ENCODE measurements at regions not wholly inside any gene's neighbourhood (a gene's known extent, or its start where the extent isn't known, plus 50 kb on each side); places are given as distances from the start of the nearest gene placed in this dataset.

DNA sequence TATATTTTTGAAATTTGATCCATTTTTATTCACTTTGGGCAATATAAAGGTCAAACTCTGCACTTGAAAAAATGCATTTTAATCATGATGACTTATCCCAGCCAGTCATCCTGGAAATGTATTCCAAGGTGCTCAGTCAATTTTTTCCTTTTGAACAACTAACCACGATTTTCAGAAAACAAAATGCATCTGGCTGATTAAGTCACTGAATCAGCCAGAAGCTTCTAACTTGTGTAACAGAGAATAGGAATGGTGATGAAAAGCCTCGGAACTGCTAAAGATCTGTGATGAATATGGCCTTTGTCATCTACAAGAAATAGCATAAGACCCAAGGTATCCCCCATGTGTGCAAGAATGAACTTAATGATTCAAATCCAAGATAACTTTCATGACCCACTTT, 572.7 kb downstream of the EPHA4 start:
- Histone ChIP-seq H3K4me1 (ENCODE audit: control insufficient read depth, insufficient read depth, low read length, unreplicated experiment) (no peaks in the 10 kb centered on the region), H3K4me3 (ENCODE audit: low read depth, low read length) (no peak overlapping the region), H2AFZ (ENCODE audit: low read length, unreplicated experiment) (no peak overlapping the region), H3K36me3 (ENCODE audit: insufficient read depth, low read length) (no peaks in the 10 kb centered on the region), H3K27ac (ENCODE audit: low read depth, low read length) (no peak overlapping the region), H3K27me3 (ENCODE audit: insufficient read depth, low read length) (no peaks in the 10 kb centered on the region), H3K79me2 (ENCODE audit: control insufficient read depth, insufficient read depth, low read length, unreplicated experiment) (no peaks in the 10 kb centered on the region)

DNA sequence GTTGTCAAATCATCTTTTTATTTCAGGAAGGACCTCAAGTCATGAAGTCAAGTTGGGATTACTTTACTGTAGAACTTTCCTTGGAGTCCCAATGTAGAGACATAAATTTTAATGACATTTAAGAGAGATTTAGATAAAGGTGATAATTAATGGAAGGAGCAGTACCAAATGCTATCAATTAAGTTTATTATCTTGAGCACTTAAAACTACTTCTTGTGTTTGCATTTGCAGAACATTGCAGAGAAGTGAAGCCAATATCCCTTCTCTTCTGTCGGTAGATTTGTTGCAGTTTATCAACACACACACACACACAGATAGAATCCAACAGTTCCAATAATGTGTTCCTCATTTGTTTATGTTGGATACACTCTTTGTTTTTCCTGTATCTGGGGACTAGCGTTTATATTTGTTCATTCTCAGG, 570.7 kb downstream of the EPHA4 start:
- H2AFZ ChIP-seq (ENCODE audit: low read length, unreplicated experiment), result no peak overlapping the region
- no peaks in the 10 kb centered on the region for H3K79me2 ChIP-seq (ENCODE audit: control insufficient read depth, insufficient read depth, low read length, unreplicated experiment)
- H3K4me3 ChIP-seq (ENCODE audit: low read depth, low read length), result no peak overlapping the region
- no peaks in the 10 kb centered on the region for H3K27me3 ChIP-seq (ENCODE audit: insufficient read depth, low read length)
- H3K4me1 ChIP-seq (ENCODE audit: control insufficient read depth, insufficient read depth, low read length, unreplicated experiment), result no peaks in the 10 kb centered on the region
- no peak overlapping the region for H3K27ac ChIP-seq (ENCODE audit: low read depth, low read length)
- H3K36me3 ChIP-seq (ENCODE audit: insufficient read depth, low read length), result no peaks in the 10 kb centered on the region

DNA sequence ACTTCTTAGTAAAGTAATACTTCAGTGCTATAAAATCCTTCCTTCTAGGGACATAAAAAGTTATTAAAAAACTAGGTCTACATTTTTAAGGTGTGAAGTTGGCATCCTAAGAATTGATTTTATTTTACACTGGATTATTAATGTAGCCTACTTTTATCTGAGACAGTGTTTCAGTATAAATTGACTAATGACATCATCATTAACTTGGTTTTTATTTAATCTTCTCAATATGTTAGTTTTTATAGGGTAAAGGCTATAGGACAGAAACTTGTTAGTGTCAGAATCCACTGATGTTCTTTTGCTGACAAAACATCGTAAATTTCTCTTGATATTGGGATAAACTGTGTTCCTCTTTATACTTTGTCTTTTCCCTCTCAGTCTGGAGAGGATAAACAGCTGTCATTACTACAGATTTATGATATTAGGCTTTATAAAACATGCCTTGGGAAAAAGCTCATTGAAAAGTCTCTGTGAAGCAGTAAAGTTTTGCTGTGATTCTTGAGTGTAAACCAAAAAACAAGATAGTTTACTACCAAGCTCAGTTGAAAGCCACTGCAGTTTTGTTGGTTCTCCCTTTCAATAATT, 569.9 kb downstream of the EPHA4 start:
- Histone ChIP-seq H3K27ac (ENCODE audit: low read depth, low read length) (no peak overlapping the region), H3K79me2 (ENCODE audit: control insufficient read depth, insufficient read depth, low read length, unreplicated experiment) (no peaks in the 10 kb centered on the region), H3K4me3 (ENCODE audit: low read depth, low read length) (no peak overlapping the region), H3K27me3 (ENCODE audit: insufficient read depth, low read length) (no peaks in the 10 kb centered on the region), H3K4me1 (ENCODE audit: control insufficient read depth, insufficient read depth, low read length, unreplicated experiment) (no peaks in the 10 kb centered on the region), H2AFZ (ENCODE audit: low read length, unreplicated experiment) (no peak overlapping the region), H3K36me3 (ENCODE audit: insufficient read depth, low read length) (no peaks in the 10 kb centered on the region)

DNA sequence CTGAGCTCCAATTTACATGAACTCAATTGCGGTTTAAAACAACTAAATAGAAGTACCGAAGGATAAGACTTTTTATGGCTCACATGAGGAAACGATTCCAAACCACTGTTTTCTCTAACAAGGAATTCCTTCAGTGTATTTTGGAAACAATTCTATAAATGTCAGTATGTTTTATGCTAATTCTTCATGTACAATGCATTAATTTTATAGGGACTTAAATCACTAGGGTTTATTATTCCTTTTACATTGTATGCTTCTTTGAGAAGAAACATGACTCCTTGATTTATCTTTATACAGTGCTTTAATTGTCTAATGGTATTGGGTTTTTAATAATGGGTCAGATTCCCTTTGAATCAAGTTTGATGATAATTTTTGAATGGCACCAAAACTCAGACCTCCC, 566.8 kb downstream of the EPHA4 start:
- no peak overlapping the region for H3K4me3 ChIP-seq (ENCODE audit: low read depth, low read length)
- no peak overlapping the region for H2AFZ ChIP-seq (ENCODE audit: low read length, unreplicated experiment)
- no peaks in the 10 kb centered on the region for H3K36me3 ChIP-seq (ENCODE audit: insufficient read depth, low read length)
- H3K79me2 ChIP-seq (ENCODE audit: control insufficient read depth, insufficient read depth, low read length, unreplicated experiment), result no peaks in the 10 kb centered on the region
- no peaks in the 10 kb centered on the region for H3K27me3 ChIP-seq (ENCODE audit: insufficient read depth, low read length)
- H3K4me1 ChIP-seq (ENCODE audit: control insufficient read depth, insufficient read depth, low read length, unreplicated experiment), result no peaks in the 10 kb centered on the region
- H3K27ac ChIP-seq (ENCODE audit: low read depth, low read length), result no peak overlapping the region

DNA sequence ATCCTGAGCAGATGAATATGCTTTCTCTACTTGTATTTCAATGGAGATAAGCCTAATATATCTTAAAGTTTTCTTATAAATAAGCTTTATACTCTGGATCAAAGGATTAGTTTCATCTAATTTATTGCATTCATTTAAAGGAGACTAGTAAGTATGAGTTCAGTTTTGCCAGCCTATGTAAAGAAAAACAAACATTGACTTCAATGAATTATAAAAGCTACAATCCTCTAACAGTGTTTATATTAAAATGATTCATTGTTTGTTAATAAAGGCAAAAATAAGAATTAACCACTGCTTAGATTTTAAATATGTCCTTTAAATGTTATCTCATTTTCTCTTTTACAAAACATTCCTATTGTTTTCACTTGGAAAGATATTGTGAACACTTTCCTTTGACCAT, 566.0 kb downstream of the EPHA4 start:
- Histone ChIP-seq H3K79me2 (ENCODE audit: control insufficient read depth, insufficient read depth, low read length, unreplicated experiment) (no peaks in the 10 kb centered on the region), H3K27ac (ENCODE audit: low read depth, low read length) (no peak overlapping the region), H3K4me1 (ENCODE audit: control insufficient read depth, insufficient read depth, low read length, unreplicated experiment) (no peaks in the 10 kb centered on the region)

DNA sequence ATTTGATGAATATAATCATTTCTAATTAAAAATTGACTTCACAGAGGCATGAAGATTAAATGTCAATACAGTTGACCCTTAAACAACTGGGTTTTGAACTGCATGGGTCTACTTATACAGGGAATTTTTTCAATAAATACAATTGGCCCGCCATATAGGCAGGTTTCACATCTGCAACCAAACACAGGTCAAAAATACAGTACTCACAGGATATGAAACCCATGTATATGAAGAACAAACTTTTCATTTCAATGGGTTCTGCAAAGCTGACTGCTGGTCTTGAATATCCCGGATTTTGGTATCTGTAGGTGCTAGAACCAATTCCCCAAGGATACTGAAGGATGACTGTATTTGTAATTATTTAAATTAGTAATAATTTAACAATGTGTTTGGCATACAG, 555.6 kb downstream of the EPHA4 start:
- no peaks in the 10 kb centered on the region for H3K27me3 ChIP-seq (ENCODE audit: insufficient read depth, low read length)
- no peak overlapping the region for H2AFZ ChIP-seq (ENCODE audit: low read length, unreplicated experiment)
- no peak overlapping the region for H3K27ac ChIP-seq (ENCODE audit: low read depth, low read length)
- H3K36me3 ChIP-seq (ENCODE audit: insufficient read depth, low read length), result no peaks in the 10 kb centered on the region
- H3K79me2 ChIP-seq (ENCODE audit: control insufficient read depth, insufficient read depth, low read length, unreplicated experiment), result no peaks in the 10 kb centered on the region
- H3K4me1 ChIP-seq (ENCODE audit: control insufficient read depth, insufficient read depth, low read length, unreplicated experiment), result no peaks in the 10 kb centered on the region
- no peak overlapping the region for H3K4me3 ChIP-seq (ENCODE audit: low read depth, low read length)

More for the DNA sequence above, 566.0 kb downstream of the EPHA4 start:
- H2AFZ ChIP-seq (ENCODE audit: low read length, unreplicated experiment), result no peak overlapping the region
- H3K36me3 ChIP-seq (ENCODE audit: insufficient read depth, low read length), result no peaks in the 10 kb centered on the region
- no peaks in the 10 kb centered on the region for H3K27me3 ChIP-seq (ENCODE audit: insufficient read depth, low read length)
- no peak overlapping the region for H3K4me3 ChIP-seq (ENCODE audit: low read depth, low read length)

DNA sequence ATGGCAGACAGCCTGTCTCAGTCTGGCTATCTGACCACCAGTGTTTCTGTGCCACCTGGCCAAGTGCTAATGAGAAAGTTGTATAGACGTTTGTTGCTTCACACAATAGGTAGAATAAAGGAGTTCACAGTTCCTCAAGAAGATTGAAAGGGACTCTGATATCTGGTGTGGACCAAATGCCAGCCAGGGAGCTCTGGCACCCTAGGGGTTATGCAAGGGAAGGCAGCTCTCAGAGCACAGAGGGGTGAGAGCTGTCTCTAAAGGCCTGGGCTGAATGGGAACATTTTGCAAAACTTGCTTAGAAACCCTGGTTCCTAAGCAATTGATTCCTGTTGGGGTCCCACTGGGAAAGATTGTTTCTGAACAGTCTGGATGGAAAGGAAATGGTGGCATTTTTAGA, 553.8 kb downstream of the EPHA4 start:
- Histone ChIP-seq H3K79me2 (ENCODE audit: control insufficient read depth, insufficient read depth, low read length, unreplicated experiment) (no peaks in the 10 kb centered on the region), H3K27ac (ENCODE audit: low read depth, low read length) (no peak overlapping the region)

DNA sequence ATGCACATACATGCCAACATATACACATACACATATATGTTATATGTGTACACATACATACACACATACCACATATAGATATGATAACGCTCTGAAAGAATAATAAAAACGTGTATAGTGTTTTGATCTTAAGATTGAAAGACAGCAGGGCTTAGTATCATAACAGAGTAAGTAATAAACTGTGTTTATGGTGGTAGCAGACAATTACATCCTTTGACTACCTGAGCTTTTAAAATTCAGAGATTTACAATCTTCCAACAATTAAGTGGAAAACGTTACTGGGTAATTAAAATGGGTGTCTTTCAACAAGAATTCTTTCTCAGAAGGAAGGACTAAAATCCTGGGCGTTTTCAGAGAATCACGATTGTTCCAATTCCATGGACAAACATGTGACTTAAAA, 552.4 kb downstream of the EPHA4 start:
- no peaks in the 10 kb centered on the region for H3K79me2 ChIP-seq (ENCODE audit: control insufficient read depth, insufficient read depth, low read length, unreplicated experiment)
- H3K4me3 ChIP-seq (ENCODE audit: low read depth, low read length), result no peak overlapping the region
- no peak overlapping the region for H2AFZ ChIP-seq (ENCODE audit: low read length, unreplicated experiment)
- no peak overlapping the region for H3K27ac ChIP-seq (ENCODE audit: low read depth, low read length)
- H3K36me3 ChIP-seq (ENCODE audit: insufficient read depth, low read length), result no peaks in the 10 kb centered on the region
- H3K4me1 ChIP-seq (ENCODE audit: control insufficient read depth, insufficient read depth, low read length, unreplicated experiment), result no peaks in the 10 kb centered on the region
- H3K27me3 ChIP-seq (ENCODE audit: insufficient read depth, low read length), result no peaks in the 10 kb centered on the region

More for the DNA sequence above, 553.8 kb downstream of the EPHA4 start:
- no peak overlapping the region for H2AFZ ChIP-seq (ENCODE audit: low read length, unreplicated experiment)
- no peaks in the 10 kb centered on the region for H3K36me3 ChIP-seq (ENCODE audit: insufficient read depth, low read length)
- no peak overlapping the region for H3K4me3 ChIP-seq (ENCODE audit: low read depth, low read length)
- H3K4me1 ChIP-seq (ENCODE audit: control insufficient read depth, insufficient read depth, low read length, unreplicated experiment), result no peaks in the 10 kb centered on the region
- no peaks in the 10 kb centered on the region for H3K27me3 ChIP-seq (ENCODE audit: insufficient read depth, low read length)

DNA sequence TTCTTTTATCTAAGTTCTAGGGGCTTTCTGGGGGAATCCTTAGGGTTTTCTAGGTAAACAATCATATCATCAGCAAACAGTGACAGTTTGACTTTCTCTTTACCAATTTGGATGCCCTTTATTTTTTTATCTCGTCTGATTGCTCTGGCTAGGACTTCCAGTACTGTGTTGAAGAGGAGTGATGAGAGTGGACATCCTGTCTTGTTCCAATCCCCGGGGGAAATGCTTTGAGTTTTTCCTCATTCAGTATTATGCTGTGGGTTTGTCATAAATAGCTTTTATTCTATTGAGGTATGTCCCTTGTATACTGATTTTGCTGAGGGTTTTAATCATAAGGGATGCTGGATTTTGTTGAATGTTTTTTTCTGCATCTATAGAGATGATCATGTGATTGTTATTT, 549.5 kb downstream of the EPHA4 start:
- Histone ChIP-seq H3K36me3 (ENCODE audit: insufficient read depth, low read length) (no peaks in the 10 kb centered on the region), H2AFZ (ENCODE audit: low read length, unreplicated experiment) (no peak overlapping the region), H3K79me2 (ENCODE audit: control insufficient read depth, insufficient read depth, low read length, unreplicated experiment) (no peaks in the 10 kb centered on the region), H3K27me3 (ENCODE audit: insufficient read depth, low read length) (no peaks in the 10 kb centered on the region), H3K27ac (ENCODE audit: low read depth, low read length) (no peak overlapping the region), H3K4me1 (ENCODE audit: control insufficient read depth, insufficient read depth, low read length, unreplicated experiment) (no peaks in the 10 kb centered on the region), H3K4me3 (ENCODE audit: low read depth, low read length) (no peak overlapping the region)

DNA sequence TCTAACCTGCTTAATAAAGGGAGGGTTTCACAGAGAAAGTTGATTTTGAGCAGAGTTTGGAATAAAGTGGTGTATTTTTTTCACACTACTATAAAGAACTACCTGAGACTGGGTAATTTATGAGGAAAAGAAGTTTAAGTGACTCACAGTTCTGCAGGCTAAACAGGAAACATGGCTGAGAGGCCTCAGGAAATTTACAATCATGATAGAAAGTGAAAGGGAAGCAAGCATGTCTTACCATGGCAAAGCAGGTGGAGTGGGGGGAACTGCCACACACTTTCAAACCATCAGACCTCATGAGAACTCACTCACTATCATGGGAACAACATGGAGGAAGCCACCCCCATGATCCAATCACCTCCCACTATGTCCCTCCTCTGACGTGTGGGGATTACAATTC, 546.7 kb downstream of the EPHA4 start:
- Histone ChIP-seq H3K36me3 (ENCODE audit: insufficient read depth, low read length) (no peaks in the 10 kb centered on the region), H3K27me3 (ENCODE audit: insufficient read depth, low read length) (no peaks in the 10 kb centered on the region), H3K79me2 (ENCODE audit: control insufficient read depth, insufficient read depth, low read length, unreplicated experiment) (no peaks in the 10 kb centered on the region), H2AFZ (ENCODE audit: low read length, unreplicated experiment) (no peak overlapping the region), H3K4me3 (ENCODE audit: low read depth, low read length) (no peak overlapping the region), H3K27ac (ENCODE audit: low read depth, low read length) (no peak overlapping the region), H3K4me1 (ENCODE audit: control insufficient read depth, insufficient read depth, low read length, unreplicated experiment) (no peaks in the 10 kb centered on the region)

DNA sequence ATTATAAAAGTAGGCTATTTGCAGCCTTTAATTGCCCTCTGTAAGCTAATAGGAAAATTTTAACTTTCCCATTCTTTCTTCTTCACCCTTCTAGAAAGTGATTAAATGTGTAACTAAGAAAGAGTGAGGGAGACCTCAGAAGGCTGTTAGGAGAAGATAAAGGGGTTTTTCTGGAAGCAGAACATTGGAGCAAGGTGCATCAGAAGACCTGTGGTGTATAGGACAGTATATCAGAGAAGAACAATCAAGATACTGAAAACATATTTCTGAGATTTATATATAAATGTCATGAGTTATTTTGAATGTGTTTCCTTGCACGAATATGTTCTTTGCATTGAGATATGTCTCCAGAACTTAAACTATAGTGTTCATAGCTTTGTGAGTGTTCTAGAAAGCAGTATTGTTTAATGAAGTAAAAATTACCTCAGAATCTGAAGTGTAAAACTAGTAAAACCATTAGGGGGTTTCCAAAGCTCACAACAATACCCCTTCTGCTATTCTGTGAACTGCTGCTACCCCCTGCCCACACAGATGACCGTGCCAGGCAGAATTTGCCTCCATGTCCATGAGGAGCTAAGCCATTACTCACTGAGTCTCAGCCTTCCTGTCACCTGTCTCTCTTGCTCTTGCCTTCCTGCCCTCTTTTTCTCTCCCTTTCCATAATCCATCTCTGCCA, 537.9 kb downstream of the EPHA4 start:
- no peak overlapping the region for H3K27ac ChIP-seq (ENCODE audit: low read depth, low read length)
- no peaks in the 10 kb centered on the region for H3K4me1 ChIP-seq (ENCODE audit: control insufficient read depth, insufficient read depth, low read length, unreplicated experiment)
- H3K27me3 ChIP-seq (ENCODE audit: insufficient read depth, low read length), result no peaks in the 10 kb centered on the region
- no peaks in the 10 kb centered on the region for H3K36me3 ChIP-seq (ENCODE audit: insufficient read depth, low read length)
- no peak overlapping the region for H2AFZ ChIP-seq (ENCODE audit: low read length, unreplicated experiment)
- H3K4me3 ChIP-seq (ENCODE audit: low read depth, low read length), result no peak overlapping the region
- H3K79me2 ChIP-seq (ENCODE audit: control insufficient read depth, insufficient read depth, low read length, unreplicated experiment), result no peaks in the 10 kb centered on the region
